Dermis microvascular lymphatic vessel endothelial cell (primary cell): ENCODE measurements at regions not wholly inside any gene's neighbourhood (a gene's known extent, or its start where the extent isn't known, plus 50 kb on each side); places are given as distances from the start of the nearest gene placed in this dataset.
"Not testable (repeated sequence)": the region's sequence is repeated elsewhere in the genome, so short reads cannot be mapped to it uniquely, and the experiment has no call there.

ENCODE experiments used
- DNase-seq, 2 donors: peaks; one replicate each; pipeline versions ENCODE4 v3.0.0 to v3.0.0-alpha.2; 2010; ENCODE audit warnings: low read depth in 2 of 2

DNA sequence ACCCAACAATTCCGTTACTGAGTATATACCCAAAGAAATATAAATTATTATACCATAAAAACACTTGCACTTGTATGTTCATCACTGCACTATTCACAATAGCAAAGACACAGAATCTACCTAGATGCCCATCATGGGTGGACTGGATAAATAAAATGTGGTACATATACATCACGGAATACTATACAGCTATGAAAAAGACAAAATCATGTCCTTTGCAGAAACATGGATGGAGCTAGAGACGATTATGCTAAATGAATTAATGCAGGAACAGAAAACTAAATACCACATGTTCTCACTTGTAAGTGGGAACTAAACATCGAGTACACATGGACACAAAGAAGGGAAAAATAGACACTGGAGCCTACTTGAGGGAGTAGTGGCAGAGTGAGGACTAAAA, 185.3 kb downstream of the PYDC2 start:
- DNase-seq, result no peak

DNA sequence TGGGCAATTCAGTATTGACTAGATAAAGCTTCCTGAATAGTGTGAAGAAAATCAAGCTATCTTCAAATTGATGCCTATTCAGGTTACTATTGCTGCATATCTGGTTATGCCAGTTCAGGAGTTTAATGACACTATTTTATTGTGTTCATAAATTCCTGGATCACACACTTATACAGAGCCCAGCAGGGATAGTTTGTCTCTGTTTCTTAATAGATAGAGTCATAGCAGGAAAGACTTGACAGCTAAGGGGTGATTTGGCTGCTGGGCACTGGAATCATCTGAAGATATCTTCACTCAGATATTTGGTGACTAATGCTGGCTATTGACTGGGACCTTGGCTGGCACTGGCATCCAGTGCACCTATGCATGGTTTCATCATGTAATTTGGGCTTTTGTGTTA, 187.8 kb downstream of the PYDC2 start:
- no peak for DNase-seq

DNA sequence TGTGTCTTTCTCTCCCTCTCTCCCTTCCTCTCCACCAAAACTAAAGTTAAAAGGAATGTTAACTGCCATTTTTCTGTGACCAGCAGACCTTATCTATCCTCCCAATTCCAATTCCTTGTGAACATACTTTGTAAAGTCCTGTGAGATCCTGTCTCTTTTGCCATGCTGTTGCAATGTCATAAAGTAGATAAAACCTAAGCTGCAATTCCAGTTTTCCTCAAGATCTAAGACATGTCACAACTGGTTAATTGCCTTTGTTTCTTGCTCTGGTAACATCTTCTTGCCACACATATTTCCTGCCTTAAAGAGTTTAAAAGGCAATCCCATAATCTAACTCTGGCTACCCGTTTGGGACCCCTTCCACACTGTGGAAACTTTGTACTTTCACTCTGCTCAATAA, 188.7 kb downstream of the PYDC2 start:
- no peak for DNase-seq

DNA sequence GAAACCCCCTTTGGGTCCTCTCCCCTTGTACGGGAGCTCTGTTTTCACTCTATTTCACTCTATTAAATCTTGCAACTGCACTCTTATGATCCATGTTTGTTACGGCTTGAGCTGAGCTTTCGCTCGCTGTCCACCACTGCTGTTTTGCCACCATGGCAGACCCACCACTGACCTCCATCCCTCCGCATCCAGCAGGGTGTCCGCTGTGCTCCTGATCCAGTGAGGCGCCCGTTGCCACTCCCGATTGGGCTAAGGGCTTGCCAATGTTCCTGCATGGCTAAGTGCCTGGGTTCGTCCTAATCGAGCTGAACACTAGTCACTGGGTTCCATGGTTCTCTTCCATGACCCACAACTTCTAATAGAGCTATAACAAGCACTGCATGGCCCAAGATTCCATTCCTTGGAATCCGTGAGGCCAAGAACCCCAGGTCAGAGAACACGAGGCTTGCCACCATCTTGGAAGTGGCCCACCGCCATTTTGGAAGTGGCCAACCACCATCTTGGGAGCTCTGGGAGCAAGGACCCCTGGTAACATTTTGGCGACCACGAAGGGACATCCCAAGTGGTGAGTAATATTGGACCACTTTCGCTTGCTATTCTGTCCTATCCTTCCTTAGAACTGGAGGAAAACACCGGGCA, 197.9 kb downstream of the PYDC2 start:
- DNase-seq, result not testable (repeated sequence)

DNA sequence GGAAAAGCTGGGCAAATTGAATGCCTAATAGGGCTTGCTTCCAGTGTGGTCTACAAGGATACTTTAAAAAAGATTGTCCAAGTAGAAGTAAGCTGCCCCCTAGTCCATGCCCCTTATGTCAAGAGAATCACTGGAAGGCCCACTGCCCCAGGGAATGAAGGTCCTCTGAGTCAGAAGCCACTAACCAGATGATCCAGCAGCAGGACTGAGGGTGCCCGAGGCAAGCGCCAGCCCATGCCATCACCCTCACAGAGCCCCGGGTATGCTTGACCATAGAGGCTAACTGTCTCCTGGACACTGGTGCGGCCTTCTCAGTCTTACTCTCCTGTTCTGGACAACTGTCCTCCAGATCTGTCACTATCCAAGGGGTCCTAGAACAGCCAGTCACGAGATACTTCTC, 201.2 kb downstream of the PYDC2 start:
- DNase-seq, result not testable (repeated sequence)

DNA sequence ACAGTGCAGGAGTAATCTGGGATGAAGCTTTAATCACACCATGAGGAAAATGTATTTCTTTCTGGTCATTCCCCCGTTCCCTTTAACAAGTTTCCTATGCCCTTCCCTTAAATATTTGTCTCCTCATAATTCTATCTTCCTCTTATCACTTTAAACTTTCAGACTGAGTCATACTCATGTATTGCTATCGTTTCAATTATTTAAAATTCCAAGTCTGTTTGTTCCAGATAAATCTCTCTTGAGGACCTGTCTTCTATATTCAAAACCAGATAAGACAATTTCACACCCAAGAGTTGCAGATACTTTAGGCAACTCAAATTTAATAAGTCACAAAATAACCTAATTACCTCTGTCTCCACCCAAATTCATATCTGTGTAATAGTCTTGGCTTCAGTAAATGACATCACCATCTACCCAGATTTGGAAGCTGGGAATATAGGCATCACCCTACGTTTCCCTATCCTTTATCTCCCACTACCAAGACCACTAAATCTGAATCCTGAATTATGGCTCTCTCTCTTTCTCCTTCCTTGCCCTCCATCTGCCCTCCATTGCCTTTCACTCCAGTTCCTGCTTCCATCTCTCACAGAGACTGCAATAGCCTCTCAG, 220.1 kb downstream of the PYDC2 start:
- no peak for DNase-seq

DNA sequence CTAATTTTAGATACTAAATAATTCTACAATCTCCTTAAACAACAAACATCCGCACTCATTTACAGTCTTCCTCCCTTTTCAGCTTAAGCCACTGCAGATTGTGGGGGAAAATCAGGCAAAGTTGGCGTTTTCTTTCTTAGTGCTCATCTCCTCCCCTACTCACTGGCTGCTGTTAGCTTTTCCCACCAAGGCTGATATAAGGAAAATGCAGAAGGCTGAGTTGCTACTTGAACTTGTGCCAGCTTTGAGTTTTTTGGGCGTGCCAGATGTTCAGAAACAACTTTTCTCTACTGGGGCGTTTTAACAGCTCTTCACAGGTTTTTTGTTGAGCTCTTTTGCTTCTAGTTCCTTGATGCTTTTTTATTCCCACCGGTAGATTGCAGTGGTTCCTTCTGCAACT, 222.0 kb downstream of the PYDC2 start:
- DNase-seq, result no peak

DNA sequence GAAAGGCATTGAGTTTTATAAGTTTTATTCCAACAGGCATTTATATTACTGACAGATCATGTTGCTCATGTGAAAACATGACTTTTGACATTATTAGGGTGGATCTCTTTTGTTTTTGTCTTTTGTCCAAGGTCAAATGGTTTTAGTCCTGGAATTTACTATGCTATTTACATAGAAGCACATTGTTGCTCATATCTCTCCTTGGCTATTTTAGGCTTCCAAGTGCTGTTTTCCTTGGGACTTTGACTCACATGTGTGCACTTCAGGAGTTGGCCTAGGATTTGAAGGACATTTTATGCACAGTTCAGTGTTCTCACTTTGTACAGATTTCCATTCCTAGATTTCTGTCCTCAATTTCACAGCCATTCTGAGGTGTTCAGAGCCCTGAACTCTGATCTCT, 225.7 kb downstream of the PYDC2 start:
- DNase-seq, result no peak

DNA sequence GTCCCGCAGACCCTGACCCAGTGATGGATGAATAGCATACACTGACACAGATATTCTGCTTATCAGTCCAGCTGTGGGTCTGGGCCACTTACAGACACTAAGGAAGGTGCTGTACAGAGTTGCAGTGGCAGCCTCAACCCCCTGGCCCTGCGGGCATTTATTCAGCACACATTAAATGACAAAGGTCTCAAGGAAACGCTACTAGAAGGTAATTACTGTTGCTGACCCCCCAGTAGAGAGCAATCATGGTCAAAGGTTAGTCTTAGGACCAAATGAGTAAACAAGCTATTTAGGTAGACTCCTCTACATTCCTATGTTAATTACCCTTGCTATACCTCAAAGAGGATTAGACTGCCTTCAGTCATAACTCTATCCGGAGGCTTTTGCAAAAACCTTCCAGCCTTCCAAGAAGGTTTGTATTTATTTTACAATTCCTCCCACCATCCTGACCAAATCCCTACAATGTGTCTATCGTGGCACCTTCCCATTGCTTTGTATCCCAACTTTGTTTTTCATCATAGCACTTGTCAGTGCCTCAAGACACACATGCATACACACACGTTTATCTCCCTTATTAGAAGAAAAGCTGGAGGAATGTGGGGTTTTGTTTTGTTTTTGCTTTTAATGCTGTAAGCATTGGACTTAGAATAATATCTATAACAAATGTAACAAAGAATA, 227.9 kb downstream of the PYDC2 start:
- DNase-seq, result no peak

DNA sequence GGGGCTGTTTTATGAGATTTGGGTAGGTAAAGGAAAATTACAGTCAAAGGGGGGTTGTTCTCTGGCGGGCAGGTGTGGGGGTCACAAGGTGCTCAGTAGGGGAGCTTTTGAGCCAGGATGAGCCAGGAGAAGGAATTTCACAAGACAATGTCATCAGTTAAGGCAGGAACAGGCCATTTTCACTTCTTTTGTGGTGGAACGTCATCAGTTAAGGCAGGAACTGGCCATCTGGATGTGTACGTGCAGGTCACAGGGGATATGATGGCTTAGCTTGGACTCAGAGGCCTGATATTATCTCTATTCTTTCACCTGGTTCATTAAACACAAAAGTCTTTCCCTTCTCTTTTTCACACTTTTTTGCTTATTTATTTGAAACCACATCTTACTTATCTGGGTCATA, 230.2 kb downstream of the PYDC2 start:
- not testable (repeated sequence) for DNase-seq

DNA sequence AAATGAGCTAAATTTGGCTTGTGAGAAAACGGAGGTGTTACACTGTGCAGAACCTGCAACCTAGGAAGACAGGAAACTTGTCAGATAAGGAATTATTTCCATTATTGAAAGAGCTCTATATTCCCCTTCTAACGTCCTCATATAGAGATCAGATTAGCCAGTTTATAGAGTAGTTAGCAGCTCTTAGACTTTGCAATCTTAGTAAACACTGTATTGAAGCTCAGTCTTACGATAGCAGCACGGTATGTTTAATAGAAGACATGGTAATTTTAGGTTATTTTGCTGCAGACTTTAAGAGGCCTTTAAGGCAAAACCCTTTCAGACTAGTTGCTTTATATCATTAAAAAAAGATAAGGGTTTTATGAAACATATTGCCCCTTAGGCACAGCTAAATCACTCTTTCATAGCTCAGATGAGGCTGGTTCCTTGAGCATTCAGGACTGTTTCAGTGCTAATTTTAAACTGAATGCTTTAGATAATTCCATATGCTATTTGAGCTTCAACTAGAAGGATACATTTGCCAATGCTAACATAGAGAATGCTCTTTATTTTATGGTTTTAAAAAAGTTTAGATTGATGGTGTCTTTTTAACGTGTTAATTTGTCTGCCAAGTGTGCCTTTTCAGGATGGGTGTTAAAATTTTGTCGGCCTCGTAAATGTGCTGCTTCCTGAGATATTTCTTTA, 234.3 kb downstream of the PYDC2 start:
- DNase-seq, result no peak

DNA sequence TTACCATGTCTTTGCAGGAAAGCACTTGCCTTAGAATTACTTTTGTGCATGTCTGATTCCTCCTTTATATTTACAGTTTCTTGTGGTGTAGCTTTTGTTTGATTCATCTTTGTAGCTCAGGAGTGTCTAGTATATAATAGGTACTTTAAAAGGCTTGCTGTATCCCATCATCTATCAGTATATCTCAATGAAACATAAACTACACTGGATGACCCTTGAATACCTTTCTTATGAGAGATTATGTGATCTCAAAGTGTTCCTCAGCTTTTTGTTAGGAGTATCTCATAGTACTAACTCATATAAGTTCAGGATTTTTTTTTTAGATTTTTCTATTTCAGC, 234.8 kb downstream of the PYDC2 start:
- no peak for DNase-seq

DNA sequence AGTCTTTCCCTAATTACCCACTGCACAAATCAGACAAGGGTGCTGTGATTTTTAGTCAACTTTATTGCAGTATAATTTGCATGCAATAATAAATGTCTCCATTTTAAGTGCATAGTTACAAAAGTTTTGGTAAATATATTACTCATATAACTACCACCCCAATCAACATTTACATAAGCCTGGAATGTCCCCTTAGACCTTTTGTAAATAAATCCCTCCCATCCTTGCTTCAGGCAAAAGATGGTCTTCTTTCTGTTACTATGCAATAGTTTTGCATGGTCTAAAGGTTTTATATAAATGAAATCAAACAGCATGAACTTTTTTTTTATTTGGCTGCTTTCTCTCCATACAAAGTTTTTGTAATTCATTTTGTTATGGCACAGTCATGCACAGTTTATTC, 235.4 kb downstream of the PYDC2 start:
- no peak for DNase-seq

DNA sequence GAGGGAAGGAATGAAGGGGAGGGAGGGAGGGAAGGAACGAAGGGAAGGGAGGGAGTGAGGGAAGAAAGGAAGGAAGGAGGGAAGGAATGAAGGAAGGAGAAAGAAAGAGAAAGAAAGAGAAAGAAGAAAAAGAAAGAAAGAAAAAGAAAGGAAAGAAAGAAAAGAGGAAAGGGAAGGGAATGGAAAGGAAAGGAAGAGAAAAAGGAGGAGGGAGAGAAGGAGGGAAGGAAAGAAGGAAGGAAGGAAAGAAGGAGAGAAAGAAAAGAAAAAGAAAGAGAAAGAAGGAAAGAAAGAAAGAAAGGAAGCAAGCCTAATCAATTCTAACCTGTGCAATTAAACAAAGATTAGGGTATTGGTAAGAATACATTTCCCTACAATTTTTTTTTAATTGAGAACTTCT, 238.6 kb downstream of the PYDC2 start:
- DNase-seq, result no peak

DNA sequence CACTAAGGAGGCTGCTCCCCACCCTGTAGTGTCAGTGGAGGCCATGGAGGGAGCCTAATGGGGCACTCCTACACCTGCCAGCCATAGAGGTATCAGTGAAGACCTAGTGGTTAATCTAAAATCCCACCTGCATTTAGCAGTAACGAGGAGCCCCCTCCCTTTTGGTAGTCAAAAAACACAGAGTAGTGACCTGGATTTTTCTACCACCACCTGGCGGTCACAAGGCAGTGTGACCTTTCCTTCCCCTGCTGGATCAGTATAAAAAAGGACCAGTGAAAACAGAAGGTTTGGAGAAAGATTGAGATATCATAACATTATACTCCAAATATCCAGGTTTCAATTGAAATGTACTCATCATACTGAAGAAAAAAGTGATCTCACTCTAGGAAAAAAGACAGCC, 241.2 kb downstream of the PYDC2 start:
- no peak for DNase-seq

DNA sequence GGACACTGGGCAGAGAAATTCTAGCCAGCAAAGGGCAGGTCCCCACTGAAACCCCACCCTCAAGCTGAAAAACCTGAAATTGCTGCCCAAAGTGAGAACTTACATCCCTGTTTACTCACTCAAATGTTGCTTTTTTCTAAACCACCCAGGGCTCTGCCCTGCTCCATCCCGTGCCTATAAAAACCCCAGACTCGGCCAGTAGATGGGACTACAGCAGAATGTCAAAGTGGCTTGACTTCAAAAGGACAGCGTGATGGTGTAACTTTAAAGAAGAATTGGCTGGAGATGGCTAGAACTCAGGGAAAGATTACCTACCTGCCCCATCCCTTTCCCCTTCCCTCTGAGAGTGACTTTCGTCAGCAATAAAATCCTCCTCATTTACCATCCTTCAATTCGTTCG, 246.9 kb downstream of the PYDC2 start:
- no peak for DNase-seq

DNA sequence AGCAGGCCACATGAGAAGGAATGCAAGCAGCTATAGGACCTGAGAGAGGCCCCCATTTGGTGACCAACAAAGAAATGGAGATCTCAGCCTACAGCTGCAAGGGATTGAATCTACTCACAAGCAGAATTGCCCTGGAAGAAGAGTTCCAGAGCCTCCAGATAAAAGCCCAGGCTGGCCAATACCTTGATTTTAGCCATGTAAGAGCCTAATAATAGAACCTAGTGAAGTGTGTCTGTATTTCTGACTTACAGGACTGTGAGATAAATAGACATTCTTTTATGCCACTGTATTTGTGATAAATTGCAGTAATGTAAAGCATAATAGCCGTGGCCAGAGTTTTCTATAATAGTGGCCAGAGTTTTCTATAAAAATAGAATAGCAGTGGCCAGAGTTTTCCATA, 254.6 kb downstream of the PYDC2 start:
- DNase-seq, result no peak

DNA sequence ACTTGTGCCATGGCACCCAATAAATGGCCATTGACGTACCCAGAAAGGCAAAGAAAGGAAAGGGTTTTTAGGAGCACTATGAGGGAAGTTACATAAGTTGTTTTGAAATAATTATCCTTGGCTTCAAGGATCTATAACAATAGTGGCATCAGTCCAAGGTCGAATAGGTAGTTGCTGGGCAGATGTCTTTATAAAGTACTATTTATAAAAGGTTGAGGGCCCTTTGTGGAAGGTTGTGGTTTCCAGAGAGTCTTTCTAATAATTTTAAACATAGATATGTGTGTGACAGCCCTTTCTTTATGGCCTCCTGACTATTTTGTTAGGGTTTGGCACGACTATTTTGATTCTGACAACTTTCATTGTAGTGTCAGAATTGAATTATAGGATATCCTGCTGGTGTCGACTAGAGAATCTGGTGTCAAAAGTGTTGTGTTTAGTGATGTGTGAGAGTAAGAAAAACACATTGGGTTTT, 260.5 kb downstream of the PYDC2 start:
- peak; percentile 9 to 66 for DNase-seq

DNA sequence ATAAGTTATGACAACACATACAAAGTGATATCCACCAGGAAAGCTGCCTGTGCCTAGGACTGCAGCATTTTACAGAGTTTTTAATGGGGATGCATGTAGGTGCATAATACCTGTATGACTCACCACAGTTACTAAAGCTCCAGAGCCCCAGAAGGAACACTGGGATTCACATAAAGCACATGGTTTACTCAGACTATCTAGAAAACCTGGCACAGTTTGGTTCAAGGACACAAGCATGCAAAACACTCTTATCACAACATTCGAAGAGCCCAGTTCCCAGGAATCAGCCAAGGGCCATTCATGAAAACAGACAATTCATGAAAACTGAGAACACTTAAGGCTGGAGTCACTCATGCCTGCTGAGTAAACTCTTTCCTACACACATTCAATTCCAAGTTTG, 261.0 kb downstream of the PYDC2 start:
- peak in 1 of 2 donors; percentile 38 for DNase-seq

DNA sequence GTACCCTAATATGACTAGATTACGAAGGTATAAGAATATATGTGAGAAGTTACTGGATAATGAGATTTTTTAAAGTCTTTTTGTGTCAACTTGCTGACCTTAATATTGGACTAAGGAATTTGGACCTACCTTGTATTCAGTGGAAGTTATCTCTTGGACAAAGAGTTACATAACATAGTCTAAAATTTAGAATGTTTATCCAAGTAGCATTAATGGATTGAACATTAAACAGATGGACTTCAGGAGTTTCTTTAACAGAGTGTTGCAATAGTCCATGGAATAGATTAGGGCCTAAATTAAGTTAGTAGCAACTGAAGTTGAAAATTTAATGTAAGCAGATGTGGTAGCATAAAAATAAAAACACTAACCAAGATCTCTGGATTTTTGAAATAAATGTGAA, 266.4 kb downstream of the PYDC2 start:
- no peak for DNase-seq

DNA sequence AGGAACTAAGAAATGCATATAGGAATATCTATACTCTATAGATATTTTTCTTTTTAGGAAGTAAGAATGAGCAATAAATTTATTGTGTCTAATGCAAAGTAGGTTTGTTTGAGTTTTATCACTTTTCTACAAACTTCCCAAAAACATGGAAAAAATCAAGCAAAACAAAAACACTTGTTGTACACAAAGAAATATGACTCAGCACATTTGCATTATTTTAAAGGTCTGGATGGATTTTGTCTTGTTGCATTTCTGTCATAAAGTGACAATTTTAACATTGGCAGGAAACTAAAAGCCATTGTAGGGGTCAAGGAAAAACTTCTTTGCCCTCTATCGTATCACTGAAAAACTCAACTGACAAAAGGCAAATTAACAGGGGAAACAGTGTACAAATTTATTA, 267.2 kb downstream of the PYDC2 start:
- DNase-seq, result no peak

DNA sequence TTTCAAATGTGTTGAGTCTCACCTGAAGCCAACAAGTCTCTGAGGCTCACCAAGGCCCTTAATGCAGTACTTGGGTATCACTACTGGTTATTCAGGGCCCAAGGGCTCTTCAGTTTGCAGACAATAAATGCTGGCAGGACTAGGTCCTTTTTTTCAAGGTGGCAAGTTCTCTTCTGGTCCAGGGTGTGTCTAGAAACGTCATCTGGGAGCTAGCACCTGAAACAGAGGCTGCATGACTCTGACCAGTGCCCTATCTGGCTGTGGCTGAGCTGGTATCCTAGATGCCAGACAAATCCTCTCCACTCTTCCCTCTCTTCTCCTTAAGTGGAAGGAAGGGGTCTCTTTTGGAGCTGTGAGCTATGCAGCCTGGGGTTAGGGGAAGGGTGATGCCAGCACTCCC, 276.8 kb downstream of the PYDC2 start:
- no peak for DNase-seq

DNA sequence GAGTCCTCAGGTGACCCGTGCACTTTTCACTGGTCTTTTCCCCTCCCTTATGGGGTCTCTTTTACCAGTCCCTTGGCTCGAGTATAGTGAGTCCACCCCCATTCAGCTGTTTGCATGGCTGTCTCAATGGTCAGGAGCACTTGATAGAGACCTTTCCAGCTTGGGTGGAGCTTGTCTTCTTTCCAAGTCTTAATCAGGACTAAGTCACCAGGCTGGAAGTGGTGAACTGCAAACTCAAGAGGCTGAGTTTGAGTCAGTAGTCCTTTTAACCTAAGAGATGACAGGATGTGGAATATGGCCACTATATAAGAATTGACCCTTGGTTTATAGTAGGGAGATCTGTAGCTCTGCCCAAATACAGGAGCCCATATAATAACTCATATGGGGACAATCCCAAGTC, 279.7 kb downstream of the PYDC2 start:
- no peak for DNase-seq
